Keratinocyte (primary cell): ENCODE measurements at regions not wholly inside any gene's neighbourhood (a gene's known extent, or its start where the extent isn't known, plus 50 kb on each side); places are given as distances from the start of the nearest gene placed in this dataset.

Experiments
- EZH2 ChIP-seq: IDR thresholded peaks from one replicate; pipeline ENCODE4 v1.6.1; 2012; ENCODE audit warnings: inconsistent platforms, mild to moderate bottlenecking, low read length, moderate library complexity
- TF ChIP-seq, protein P1 (sequence below), 3 experiments: IDR thresholded peaks in 1 of 3; conservative IDR thresholded peaks in 1 of 3; optimal IDR thresholded peaks in 1 of 3; 2 replicates in 2 of 3; 3 replicates in 1 of 3; pipeline versions ENCODE3 to v1.5.1; 2011; ENCODE audit warnings: low read length in 3 of 3, mild to moderate bottlenecking in 3 of 3, moderate library complexity in 2 of 3, control low read depth in 1 of 3, inconsistent platforms in 1 of 3; ENCODE audit not compliant: insufficient read depth in 2 of 3; ENCODE audit errors: extremely low read depth in 1 of 3

DNA sequence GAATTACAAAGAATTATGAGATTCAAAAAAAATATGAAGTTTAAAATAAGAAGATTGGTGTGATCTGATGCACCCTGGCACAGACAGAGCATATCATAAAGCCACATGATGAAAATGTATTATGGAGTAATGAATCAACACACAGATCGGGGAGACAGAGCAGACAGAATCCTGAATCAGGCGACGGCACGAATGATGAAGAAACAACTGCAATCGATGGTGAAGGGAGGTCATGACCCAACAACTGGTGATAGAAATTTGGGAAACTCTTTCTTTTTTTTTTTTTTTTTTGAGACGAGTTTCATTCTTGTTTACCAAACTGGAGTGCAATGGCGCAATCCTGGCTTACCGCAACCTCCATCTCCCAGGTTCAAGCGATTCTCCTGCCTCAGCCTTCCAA is 1054.0 kb downstream of the TYW1 start:
- TF ChIP-seq, protein P1, sequence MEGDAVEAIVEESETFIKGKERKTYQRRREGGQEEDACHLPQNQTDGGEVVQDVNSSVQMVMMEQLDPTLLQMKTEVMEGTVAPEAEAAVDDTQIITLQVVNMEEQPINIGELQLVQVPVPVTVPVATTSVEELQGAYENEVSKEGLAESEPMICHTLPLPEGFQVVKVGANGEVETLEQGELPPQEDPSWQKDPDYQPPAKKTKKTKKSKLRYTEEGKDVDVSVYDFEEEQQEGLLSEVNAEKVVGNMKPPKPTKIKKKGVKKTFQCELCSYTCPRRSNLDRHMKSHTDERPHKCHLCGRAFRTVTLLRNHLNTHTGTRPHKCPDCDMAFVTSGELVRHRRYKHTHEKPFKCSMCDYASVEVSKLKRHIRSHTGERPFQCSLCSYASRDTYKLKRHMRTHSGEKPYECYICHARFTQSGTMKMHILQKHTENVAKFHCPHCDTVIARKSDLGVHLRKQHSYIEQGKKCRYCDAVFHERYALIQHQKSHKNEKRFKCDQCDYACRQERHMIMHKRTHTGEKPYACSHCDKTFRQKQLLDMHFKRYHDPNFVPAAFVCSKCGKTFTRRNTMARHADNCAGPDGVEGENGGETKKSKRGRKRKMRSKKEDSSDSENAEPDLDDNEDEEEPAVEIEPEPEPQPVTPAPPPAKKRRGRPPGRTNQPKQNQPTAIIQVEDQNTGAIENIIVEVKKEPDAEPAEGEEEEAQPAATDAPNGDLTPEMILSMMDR (optimal IDR thresholded peaks at IDR 0.05 in 1 of 3, IDR thresholded peaks at IDR 0.05 in 1 of 3, conservative IDR thresholded peaks at IDR 0.05 in 1 of 3; ENCODE audit: extremely low read depth in 1 of 3, insufficient read depth in 2 of 3, low read length in 3 of 3), result no peak
- TF ChIP-seq EZH2, result no peak
